ENCODE measurements at regions not wholly inside any gene's neighbourhood (a gene's known extent, or its start where the extent isn't known, plus 50 kb on each side); places are given as distances from the start of the nearest gene placed in this dataset.

- no peaks in the 10 kb centered on the region for H3K4me1 ChIP-seq
- no peak for ATAC-seq
- TF ChIP-seq CTCF (IDR thresholded peaks at IDR 0.05) (no peak), EP300 (IDR thresholded peaks at IDR 0.05) (no peak), POLR2AphosphoS5 (IDR thresholded peaks at IDR 0.05) (no peak)
- H3K9me3 ChIP-seq: no peaks in the 10 kb centered on the region
- H3K36me3 ChIP-seq: no peaks in the 10 kb centered on the region
- H3K27ac ChIP-seq: no peak overlapping the region
- H3K27me3 ChIP-seq: peaks cover 1% of the 10 kb centered on the region
- no peak overlapping the region for H3K4me3 ChIP-seq
Observed at GRCh38 chr13:97658556-97658955, 224.6 kb downstream of the RAP2A start.

GRCh38 chr13:97659602-97660001, 225.6 kb downstream of the RAP2A start:
- ATAC-seq: no peak
- 51 to 74% methylated on average over 4 of the region's 4 CpGs for WGBS, 2 donors (ENCODE audit: low coverage in 1 of 2)
- no peaks in the 10 kb centered on the region for H3K4me1 ChIP-seq
- no peak overlapping the region for H3K4me3 ChIP-seq
- H3K27ac ChIP-seq: no peak overlapping the region
- TF ChIP-seq CTCF (IDR thresholded peaks at IDR 0.05) (peak in 1 of 4 experiments; percentile 30), EP300 (IDR thresholded peaks at IDR 0.05) (no peak)
- no peaks in the 10 kb centered on the region for H3K36me3 ChIP-seq
- H3K9me3 ChIP-seq: no peaks in the 10 kb centered on the region
- no peaks in the 10 kb centered on the region for H3K27me3 ChIP-seq

- ATAC-seq: no peak
- Histone ChIP-seq H3K36me3 (no peaks in the 10 kb centered on the region), H3K4me3 (no peak overlapping the region), H3K27me3 (no peaks in the 10 kb centered on the region), H3K4me1 (no peaks in the 10 kb centered on the region), H3K27ac (peak overlapping the region in 2 of 4 donors; percentile 1 to 9), H3K9me3 (peaks cover 0 to 6% (median 0%) of the 10 kb centered on the region in 3 donors)
- WGBS, 2 donors (ENCODE audit: low coverage in 1 of 2): 10 to 13% methylated on average over 9 to 11 of the region's 11 CpGs
- no peak for TF ChIP-seq POLR2A (IDR thresholded peaks at IDR 0.05)
- TF ChIP-seq CTCF (IDR thresholded peaks at IDR 0.05): no peak
- no peak for TF ChIP-seq POLR2AphosphoS5 (IDR thresholded peaks at IDR 0.05)
- no peak for TF ChIP-seq EP300 (IDR thresholded peaks at IDR 0.05)
Observed at GRCh38 chr13:97660594-97661260, 226.8 kb downstream of the RAP2A start.

- 78 to 89% methylated on average over 5 to 6 of the region's 6 CpGs for WGBS, 2 donors (ENCODE audit: low coverage in 1 of 2)
- H3K27me3 ChIP-seq: no peaks in the 10 kb centered on the region
- no peak overlapping the region for H3K27ac ChIP-seq
- H3K36me3 ChIP-seq: no peaks in the 10 kb centered on the region
- no peaks in the 10 kb centered on the region for H3K4me1 ChIP-seq
- no peak for ATAC-seq
- H3K4me3 ChIP-seq: no peak overlapping the region
- no peaks in the 10 kb centered on the region for H3K9me3 ChIP-seq
- no peak for TF ChIP-seq CTCF (IDR thresholded peaks at IDR 0.05)
- TF ChIP-seq EP300 (IDR thresholded peaks at IDR 0.05): no peak
- no peak for TF ChIP-seq POLR2A (IDR thresholded peaks at IDR 0.05)
- TF ChIP-seq POLR2AphosphoS5 (IDR thresholded peaks at IDR 0.05): no peak
Observed at GRCh38 chr13:97686594-97686993, 252.6 kb downstream of the RAP2A start.

- Histone ChIP-seq H3K27me3 (no peaks in the 10 kb centered on the region), H3K9me3 (no peaks in the 10 kb centered on the region), H3K4me1 (no peaks in the 10 kb centered on the region), H3K4me3 (no peak overlapping the region), H3K27ac (no peak overlapping the region), H3K36me3 (no peaks in the 10 kb centered on the region)
- ATAC-seq: no peak
- WGBS, 2 donors (ENCODE audit: low coverage in 1 of 2): 84 to 100% methylated on average over 2 of the region's 2 CpGs
- TF ChIP-seq POLR2A (IDR thresholded peaks at IDR 0.05): no peak
- no peak for TF ChIP-seq EP300 (IDR thresholded peaks at IDR 0.05)
- no peak for TF ChIP-seq CTCF (IDR thresholded peaks at IDR 0.05)
- TF ChIP-seq POLR2AphosphoS5 (IDR thresholded peaks at IDR 0.05): no peak
Observed at GRCh38 chr13:97692628-97693027, 258.7 kb downstream of the RAP2A start.
